H1 (cell line): ENCODE measurements at regions not wholly inside any gene's neighbourhood (a gene's known extent, or its start where the extent isn't known, plus 50 kb on each side); places are given as distances from the start of the nearest gene placed in this dataset.

ENCODE experiments used
- CTCF ChIA-PET: fragments of 300-600 bp; sonication (Branson Sonifier 250); formaldehyde crosslinking; loops from one replicate; lab custom pipeline; 2021; ENCODE audit not compliant: partially characterized antibody; lab: Charles Lee
- POLR2A ChIA-PET: fragments of 300-600 bp; sonication (Branson Sonifier 250); formaldehyde crosslinking; loops from one replicate; lab custom pipeline; 2021; ENCODE audit warnings: inconsistent platforms; ENCODE audit not compliant: partially characterized antibody; lab: Charles Lee
- DNase-seq, 2 experiments: peaks; one replicate each; pipeline versions ENCODE4 v3.0.0 to v3.0.0-alpha.2; 2010 to 2022; ENCODE audit warnings: low spot score in 2 of 2, low read depth in 1 of 2, mixed read lengths in 1 of 2
- FAIRE-seq: peaks from 2 replicates; lab custom pipeline; 2011; peaks lifted over from hg19 to GRCh38; lab: Jason Lieb, UNC
- H2AFZ ChIP-seq: 2 replicates; pipeline ENCODE4 v1.8.1; 2012; ENCODE audit warnings: low read length, inconsistent platforms
- H2AK5ac ChIP-seq: 2 replicates; pipeline ENCODE4 v1.6.1; 2013; ENCODE audit warnings: low read depth, low read length
- H2BK120ac ChIP-seq: replicated peaks from 2 replicates; pipeline ENCODE3; 2013; ENCODE audit warnings: low read depth, low read length, inconsistent platforms
- H2BK12ac ChIP-seq: 2 replicates; pipeline ENCODE4 v1.6.1; 2013; ENCODE audit warnings: low read depth, low read length
- H2BK15ac ChIP-seq: 2 replicates; pipeline ENCODE4 v1.6.1; 2013; ENCODE audit warnings: low read length
- H2BK20ac ChIP-seq: 2 replicates; pipeline ENCODE4 v1.6.1; 2013; ENCODE audit warnings: low read length
- H2BK5ac ChIP-seq: 2 replicates; pipeline ENCODE4 v1.6.1; 2013; ENCODE audit warnings: low read depth, low read length
- H3K14ac ChIP-seq: 2 replicates; pipeline ENCODE4 v1.6.1; 2013; ENCODE audit warnings: inconsistent platforms; ENCODE audit not compliant: insufficient read length
- H3K18ac ChIP-seq: 2 replicates; pipeline ENCODE4 v1.6.1; 2013; ENCODE audit warnings: low read length; ENCODE audit errors: extremely low read depth
- H3K23ac ChIP-seq: 2 replicates; pipeline ENCODE4 v1.6.1; 2013; ENCODE audit warnings: inconsistent platforms; ENCODE audit not compliant: insufficient read length
- H3K23me2 ChIP-seq: 2 replicates; pipeline ENCODE4 v1.6.1; 2013; ENCODE audit warnings: low read depth, low read length
- H3K27ac ChIP-seq: 2 replicates; pipeline ENCODE4 v1.6.1; 2011; ENCODE audit warnings: low read depth, low read length, inconsistent platforms
- H3K27me3 ChIP-seq, 4 experiments: replicated peaks in 1 of 4; 1 replicate in 1 of 4; 2 replicates in 3 of 4; pipeline versions ENCODE4 v1.6.1 to v1.8.1; 2011 to 2013; ENCODE audit warnings: low read length in 3 of 4, mild to moderate bottlenecking in 3 of 4, inconsistent platforms in 2 of 4, mixed read lengths in 2 of 4, moderate library complexity in 1 of 4; ENCODE audit not compliant: control insufficient read depth in 3 of 4, insufficient read depth in 3 of 4; ENCODE audit errors: extremely low read depth in 1 of 4
- H3K36me3 ChIP-seq, 4 experiments: 2 replicates each; pipeline versions ENCODE4 v1.6.1 to v1.8.1; 2011 to 2013; ENCODE audit warnings: mild to moderate bottlenecking in 4 of 4, low read length in 3 of 4, moderate library complexity in 2 of 4, control low read depth in 1 of 4, inconsistent platforms in 1 of 4; ENCODE audit not compliant: insufficient read depth in 4 of 4, control insufficient read depth in 2 of 4
- H3K4ac ChIP-seq: replicated peaks from 2 replicates; pipeline ENCODE3; 2013; ENCODE audit warnings: low read length, low read depth, mixed read lengths, inconsistent platforms; ENCODE audit not compliant: insufficient read length
- H3K4me1 ChIP-seq, 4 experiments: replicated peaks in 1 of 4; 1 replicate in 1 of 4; 2 replicates in 3 of 4; pipeline versions ENCODE4 v1.6.1 to v1.8.1; 2011 to 2013; ENCODE audit warnings: low read length in 3 of 4, inconsistent platforms in 2 of 4, mixed read lengths in 1 of 4; ENCODE audit not compliant: insufficient read depth in 4 of 4, control insufficient read depth in 3 of 4
- H3K4me2 ChIP-seq, 2 experiments: 2 replicates each; pipeline versions ENCODE4 v1.6.1 to v1.8.1; 2011 to 2013; ENCODE audit warnings: low read depth in 2 of 2, low read length in 2 of 2, control low read depth in 1 of 2, inconsistent platforms in 1 of 2, mild to moderate bottlenecking in 1 of 2; ENCODE audit not compliant: insufficient read depth in 1 of 2
- H3K4me3 ChIP-seq, 4 experiments: fragments of 200-600, 300-600 bp in 1 of 4; sonication (generic), shearing (Covaris generic), sonication (Bioruptor Twin) in 1 of 4; 2 replicates each; pipeline versions ENCODE4 v1.5.1 to v1.8.1; 2011 to 2016; ENCODE audit warnings: low read length in 4 of 4, low read depth in 3 of 4, control low read depth in 2 of 4, inconsistent platforms in 2 of 4, mild to moderate bottlenecking in 2 of 4, mixed read lengths in 1 of 4, moderate library complexity in 1 of 4; ENCODE audit not compliant: insufficient read depth in 2 of 4; ENCODE audit errors: extremely low read depth in 1 of 4
- H3K56ac ChIP-seq: replicated peaks from 2 replicates; pipeline ENCODE3; 2013; ENCODE audit warnings: low read depth, mild to moderate bottlenecking, mixed read lengths, low read length, inconsistent platforms; ENCODE audit not compliant: insufficient read length
- H3K79me1 ChIP-seq: 2 replicates; pipeline ENCODE4 v1.6.1; 2013; ENCODE audit warnings: low read depth, low read length, control low read depth
- H3K79me2 ChIP-seq, 2 experiments: 2 replicates each; pipeline versions ENCODE4 v1.6.1 to v1.8.1; 2012 to 2013; ENCODE audit warnings: low read length in 2 of 2, mild to moderate bottlenecking in 2 of 2, inconsistent platforms in 1 of 2; ENCODE audit not compliant: insufficient read depth in 2 of 2, control insufficient read depth in 1 of 2
- H3K9ac ChIP-seq, 4 experiments: replicated peaks in 1 of 4; 1 replicate in 1 of 4; 2 replicates in 3 of 4; pipeline versions ENCODE4 v1.6.1 to v1.8.1; 2011 to 2013; ENCODE audit warnings: low read depth in 3 of 4, low read length in 3 of 4, control low read depth in 2 of 4, mild to moderate bottlenecking in 2 of 4, moderate library complexity in 2 of 4, inconsistent platforms in 1 of 4; ENCODE audit errors: extremely low read depth in 1 of 4
- H3K9me3 ChIP-seq, 2 experiments: 2 replicates each; pipeline versions ENCODE4 v1.6.1 to v1.8.1; 2012 to 2013; ENCODE audit warnings: mild to moderate bottlenecking in 2 of 2, moderate library complexity in 2 of 2, control low read depth in 1 of 2, inconsistent platforms in 1 of 2, low read depth in 1 of 2, low read length in 1 of 2, mixed read lengths in 1 of 2; ENCODE audit not compliant: insufficient read depth in 2 of 2
- H4K20me1 ChIP-seq, 2 experiments: replicated peaks in 1 of 2; 2 replicates each; pipeline versions ENCODE3 to v1.8.1; 2011 to 2013; ENCODE audit warnings: inconsistent platforms in 2 of 2, low read length in 2 of 2, mild to moderate bottlenecking in 1 of 2; ENCODE audit not compliant: insufficient read depth in 2 of 2, control insufficient read depth in 1 of 2
- H4K5ac ChIP-seq: 2 replicates; pipeline ENCODE4 v1.6.1; 2013; ENCODE audit warnings: low read length, low read depth, mixed read lengths, inconsistent platforms; ENCODE audit not compliant: insufficient read length
- H4K8ac ChIP-seq: 2 replicates; pipeline ENCODE4 v1.8.0; 2013; ENCODE audit warnings: mild to moderate bottlenecking, moderate library complexity, low read length, inconsistent platforms; ENCODE audit not compliant: insufficient read depth; ENCODE audit errors: extremely low read depth
- H4K91ac ChIP-seq: replicated peaks from 2 replicates; pipeline ENCODE3; 2013; ENCODE audit warnings: low read length, mixed read lengths, inconsistent platforms; ENCODE audit not compliant: insufficient read length
- CTBP2 ChIP-seq: IDR thresholded peaks from 2 replicates; pipeline ENCODE4 v1.7.0; 2011; ENCODE audit warnings: borderline replicate concordance, mild to moderate bottlenecking, moderate library complexity, mixed read lengths, low read length; ENCODE audit not compliant: insufficient read depth, insufficient read length
- GABPA ChIP-seq: IDR thresholded peaks from 2 replicates; pipeline ENCODE4 v1.6.1; 2011; ENCODE audit warnings: mild to moderate bottlenecking, low read length, moderate library complexity, borderline replicate concordance; ENCODE audit not compliant: insufficient read depth
- GTF2F1 ChIP-seq: IDR thresholded peaks from 2 replicates; pipeline ENCODE4 v1.6.1; 2012; ENCODE audit warnings: low read depth, low read length, improper control_type of control experiment, borderline replicate concordance
- TAF1 ChIP-seq: IDR thresholded peaks from 2 replicates; pipeline ENCODE4 v1.6.1; 2011; ENCODE audit warnings: mild to moderate bottlenecking, low read depth, low read length
- WGBS, 2 experiments: shearing (Covaris generic) in 1 of 2; methylation state at CpG; one replicate each; pipeline versions ENCODE4 v1.1.6 to v1.1.7; 2013 to 2015; ENCODE audit warnings: low lambda C conversion rate in 2 of 2, mixed read lengths in 2 of 2, inconsistent platforms in 1 of 2, low coverage in 1 of 2, missing lambda C conversion rate in 1 of 2; ENCODE audit not compliant: insufficient replicate concordance in 2 of 2, insufficient coverage in 1 of 2, insufficient read length in 1 of 2; ENCODE audit errors: extremely low coverage in 1 of 2, missing lambda C conversion rate in 1 of 2; 5-methylcytosine and 5-hydroxymethylcytosine counted together

DNA sequence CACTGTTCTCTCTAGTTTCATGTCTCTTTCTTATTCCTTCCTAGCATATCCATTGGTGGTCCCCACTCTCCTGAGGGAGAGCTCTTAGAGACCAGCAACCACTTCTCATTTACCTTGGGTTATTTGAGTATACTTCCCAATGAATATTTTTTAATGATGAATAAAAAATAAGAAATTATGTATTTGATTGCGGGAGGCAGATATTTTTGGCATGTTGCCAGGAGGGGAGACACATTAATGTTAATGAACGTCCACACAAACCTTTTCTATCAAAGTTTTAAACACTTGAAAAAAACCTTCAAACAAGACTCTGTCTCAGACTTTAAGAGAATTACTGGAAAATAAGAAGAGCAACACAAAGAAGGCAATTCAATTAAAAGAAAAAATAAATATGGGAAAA, 260.6 kb upstream of the MAGI2 start:
- H3K79me2 ChIP-seq = no peaks in the 10 kb centered on the region
- no peak overlapping the region for H2BK15ac ChIP-seq
- DNase-seq (no peak), FAIRE-seq (no peak)
- no peaks in the 10 kb centered on the region for H3K9me3 ChIP-seq
- H3K4me3 ChIP-seq = no peak overlapping the region
- no peak overlapping the region for H3K23ac ChIP-seq
- no peak overlapping the region for H2BK120ac ChIP-seq
- no peak overlapping the region for H2BK12ac ChIP-seq
- no peaks in the 10 kb centered on the region for H3K4me1 ChIP-seq
- H2BK5ac ChIP-seq = no peak overlapping the region
- H4K20me1 ChIP-seq = no peaks in the 10 kb centered on the region
- ChIA-PET POLR2A (no interaction called here), CTCF (no interaction called here)
- 92% methylated on average over 2 of the region's 2 CpGs; no CpG with 5 or more reads in 1 of the 2 experiments for WGBS, 2 experiments
- H3K79me1 ChIP-seq = no peaks in the 10 kb centered on the region
- no peak overlapping the region for H4K8ac ChIP-seq
- H2AK5ac ChIP-seq = no peak overlapping the region
- H3K4ac ChIP-seq = no peak overlapping the region
- H3K36me3 ChIP-seq = no peaks in the 10 kb centered on the region
- H2BK20ac ChIP-seq = no peak overlapping the region
- H3K27ac ChIP-seq = no peak overlapping the region
- no peaks in the 10 kb centered on the region for H3K27me3 ChIP-seq
- H2AFZ ChIP-seq = no peak overlapping the region
- no peak overlapping the region for H4K91ac ChIP-seq
- H3K9ac ChIP-seq = no peak overlapping the region
- no peak overlapping the region for H3K56ac ChIP-seq
- no peak overlapping the region for H4K5ac ChIP-seq
- no peak overlapping the region for H3K14ac ChIP-seq
- no peaks in the 10 kb centered on the region for H3K23me2 ChIP-seq
- no peak overlapping the region for H3K4me2 ChIP-seq
- no peak overlapping the region for H3K18ac ChIP-seq
- TF ChIP-seq GTF2F1 (no peak), GABPA (no peak), TAF1 (no peak), CTBP2 (no peak)
